ENCODE measurements at regions not wholly inside any gene's neighbourhood (a gene's known extent, or its start where the extent isn't known, plus 50 kb on each side); places are given as distances from the start of the nearest gene placed in this dataset.

DNA sequence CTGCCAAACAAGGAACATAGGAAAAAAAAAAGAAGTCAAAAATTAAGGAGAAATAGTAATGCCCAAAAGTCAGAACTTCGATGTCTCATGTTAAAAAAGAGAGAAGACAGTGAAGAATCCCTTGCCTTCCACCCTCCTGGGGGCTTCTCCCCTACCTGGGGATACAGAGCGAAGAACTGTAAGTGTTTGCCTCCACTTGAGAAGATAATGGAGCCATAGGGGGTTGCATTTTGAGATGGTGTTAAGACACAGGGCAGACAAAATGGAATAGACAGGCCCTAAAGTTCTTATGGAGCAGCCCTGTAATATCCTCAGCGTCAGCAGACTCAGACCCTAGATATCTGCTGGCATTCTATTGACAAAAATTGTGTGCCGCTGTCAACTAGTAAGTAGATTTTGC is 222.2 kb upstream of the MAP3K7 start:
- TF ChIP-seq GATA2 (IDR thresholded peaks at IDR 0.05; ENCODE audit: low read depth, low read length) (no peak), GATA3 (IDR thresholded peaks at IDR 0.05; ENCODE audit: low read depth, low read length) (no peak)
